HepG2 (cell line): ENCODE measurements at regions not wholly inside any gene's neighbourhood (a gene's known extent, or its start where the extent isn't known, plus 50 kb on each side); places are given as distances from the start of the nearest gene placed in this dataset.

Experiments used
- ATAC-seq: fragments of 200-7000 bp; cut with Tn5 transposase; 3 replicates; pipeline ENCODE4 v1.9.1; 2020; ENCODE audit warnings: mild to moderate bottlenecking, moderate library complexity
- BruUV-seq: library from RNA; stranded (reverse); fragments of 400-500 nt; replicated peaks from 2 replicates; lab custom pipeline; 2021; lab: Mats Ljungman, UMichigan
- CTCF ChIA-PET: fragments of 300-600 bp; formaldehyde crosslinking; extraction: SDS; loops from one replicate; lab custom pipeline; 2021; ENCODE audit warnings: low total read pairs, inconsistent platforms, low intra/inter-chr PET ratio; lab: Yijun Ruan, JAX
- POLR2A ChIA-PET: fragments of 350-600 bp; sonication (Branson Sonifier 250); formaldehyde crosslinking; loops from one replicate; lab custom pipeline; 2020; ENCODE audit warnings: antibody characterized with exemption, inconsistent platforms; lab: Yijun Ruan, JAX
- DNase-seq: peaks from one replicate; pipeline ENCODE4 v3.0.0-alpha.2; 2015; ENCODE audit warnings: low spot score
- FAIRE-seq: peaks from 3 replicates; lab custom pipeline; 2011; peaks lifted over from hg19 to GRCh38; lab: Jason Lieb, UNC
- H2AFZ ChIP-seq: one replicate; pipeline ENCODE4 v1.6.1; 2011; ENCODE audit warnings: low read length, inconsistent platforms
- H3K27ac ChIP-seq: fragments of 300-600 bp; 3 replicates; pipeline ENCODE4 v1.8.0; 2011; ENCODE audit warnings: mixed run types, mild to moderate bottlenecking, mixed read lengths, low read length, inconsistent platforms; ENCODE audit not compliant: insufficient read depth; ENCODE audit errors: extremely low read length
- H3K27me3 ChIP-seq, 2 experiments: fragments of 200-600 bp in 1 of 2; 2 replicates in 1 of 2; 3 replicates in 1 of 2; pipeline versions ENCODE4 v1.6.0 to v1.8.0; 2011; ENCODE audit warnings: low read length in 2 of 2, mild to moderate bottlenecking in 2 of 2, moderate library complexity in 2 of 2, inconsistent platforms in 1 of 2; ENCODE audit not compliant: insufficient read depth in 2 of 2, control insufficient read depth in 1 of 2
- H3K36me3 ChIP-seq, 2 experiments: fragments of 200-600 bp in 1 of 2; replicated peaks in 1 of 2; 2 replicates in 1 of 2; 3 replicates in 1 of 2; pipeline versions ENCODE4 v1.5.1 to v1.8.0; 2011; ENCODE audit warnings: low read length in 2 of 2, inconsistent platforms in 1 of 2; ENCODE audit not compliant: insufficient read depth in 2 of 2, control insufficient read depth in 1 of 2
- H3K4me1 ChIP-seq: 2 replicates; pipeline ENCODE4 v1.5.1; 2012; ENCODE audit warnings: low read length, inconsistent platforms; ENCODE audit not compliant: insufficient read depth
- H3K4me2 ChIP-seq: 2 replicates; pipeline ENCODE4 v1.6.0; 2011; ENCODE audit warnings: low read depth, low read length, inconsistent platforms
- H3K4me3 ChIP-seq, 3 experiments: fragments of 200-600 bp in 1 of 3; sonication (generic), shearing (Covaris generic) in 1 of 3; replicated peaks in 1 of 3; 2 replicates each; pipeline ENCODE4 v1.5.1; 2011 to 2016; ENCODE audit warnings: low read length in 3 of 3, inconsistent platforms in 2 of 3, low read depth in 2 of 3, mild to moderate bottlenecking in 2 of 3, control low read depth in 1 of 3, mixed read lengths in 1 of 3; ENCODE audit not compliant: insufficient read depth in 1 of 3
- H3K79me2 ChIP-seq: one replicate; pipeline ENCODE4 v1.6.1; 2011; ENCODE audit warnings: low read length, inconsistent platforms; ENCODE audit not compliant: insufficient read depth
- H3K9ac ChIP-seq: 2 replicates; pipeline ENCODE4 v1.6.0; 2011; ENCODE audit warnings: mild to moderate bottlenecking, low read depth, low read length, inconsistent platforms; ENCODE audit not compliant: insufficient read depth
- H3K9me3 ChIP-seq: 2 replicates; pipeline ENCODE4 v1.5.1; 2012; ENCODE audit warnings: mild to moderate bottlenecking, low read length
- H4K20me1 ChIP-seq: 2 replicates; pipeline ENCODE4 v1.6.0; 2011; ENCODE audit warnings: inconsistent platforms, mild to moderate bottlenecking, low read length, moderate library complexity; ENCODE audit not compliant: insufficient read depth
- LRRFIP1 ChIP-seq: sonication (generic); formaldehyde crosslinking; conservative IDR thresholded peaks from 2 replicates; pipeline ENCODE4 v1.4.0; 2020; ENCODE audit warnings: missing genetic modification reagents
- PRDM4 ChIP-seq: sonication (generic); formaldehyde crosslinking; IDR thresholded peaks from 2 replicates; pipeline ENCODE4 v1.9.0; 2021; ENCODE audit warnings: missing genetic modification reagents, borderline replicate concordance
- RNF2 ChIP-seq: fragments of 450-650 bp; conservative IDR thresholded peaks from 2 replicates; pipeline ENCODE4 v1.6.1; 2016; ENCODE audit warnings: low read depth
- RXRB ChIP-seq: IDR thresholded peaks from 2 replicates; pipeline ENCODE4 v1.6.1; 2016; ENCODE audit warnings: borderline replicate concordance, missing genetic modification reagents, missing compliant biosample characterization
- TMF1 ChIP-seq: sonication (generic); formaldehyde crosslinking; IDR thresholded peaks from 2 replicates; pipeline ENCODE4 v1.8.1; 2022; ENCODE audit warnings: low read depth, missing genetic modification reagents
- WIZ ChIP-seq: sonication (generic); formaldehyde crosslinking; IDR thresholded peaks from 2 replicates; pipeline ENCODE4 v1.5.1; 2020; ENCODE audit warnings: mild to moderate bottlenecking, missing genetic modification reagents
- ZBTB7A ChIP-seq: sonication (generic); formaldehyde crosslinking; IDR thresholded peaks from 2 replicates; pipeline ENCODE4 v1.8.0; 2022; ENCODE audit warnings: mild to moderate bottlenecking, missing genetic modification reagents
- ZEB1 ChIP-seq: IDR thresholded peaks from 2 replicates; pipeline ENCODE4 v1.6.1; 2012; ENCODE audit warnings: mild to moderate bottlenecking, low read depth, inconsistent platforms; ENCODE audit not compliant: insufficient replicate concordance
- ZNF335 ChIP-seq: sonication (generic); formaldehyde crosslinking; IDR thresholded peaks from 2 replicates; pipeline ENCODE4 v1.4.0; 2020; ENCODE audit warnings: missing genetic modification reagents
- WGBS: methylation state at CpG from one replicate; pipeline ENCODE4 v1.1.6; 2017; ENCODE audit warnings: low lambda C conversion rate; 5-methylcytosine and 5-hydroxymethylcytosine counted together
- in situ Hi-C: cut with HindIII; loops from 2 replicates; pipeline ENCODE4 v1.10.0; 2017; ENCODE audit warnings: low pct_unique_long_range_greater_than_20kb; ENCODE audit not compliant: extremely low pct_ligation_motif_present
- intact Hi-C: fragments of 100-400 bp; cut with micrococcal nuclease; formaldehyde crosslinking; loops from one replicate; pipeline ENCODE4 v1.10.0; 2022; ENCODE audit not compliant: unreplicated experiment

DNA sequence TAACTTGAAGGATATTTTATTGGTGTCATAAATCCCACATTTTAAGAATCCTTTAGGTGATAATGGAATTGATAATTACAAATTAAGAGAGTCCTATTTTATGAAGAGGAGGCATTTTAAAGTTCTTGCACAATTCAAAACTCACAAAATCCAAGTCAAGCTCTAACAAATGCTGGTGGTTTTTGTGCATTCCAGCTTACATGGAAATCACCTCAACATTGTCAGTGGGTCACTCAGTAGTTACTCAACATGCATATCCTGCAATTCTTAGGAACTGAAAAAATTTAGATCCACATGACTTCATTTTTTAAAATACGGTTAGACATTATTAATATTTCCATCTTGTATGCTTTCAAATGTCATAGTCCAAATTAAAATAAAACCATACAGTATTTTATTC is 487.2 kb downstream of the CNTN3 start:
- in situ Hi-C loops: no loop called here
- POLR2A ChIA-PET: no interaction called here
- Histone ChIP-seq H3K4me3 (no peak overlapping the region), H4K20me1 (no peaks in the 10 kb centered on the region), H3K4me1 (no peaks in the 10 kb centered on the region), H3K27me3 (no peaks in the 10 kb centered on the region), H3K9ac (no peak overlapping the region), H3K4me2 (no peak overlapping the region), H3K79me2 (no peaks in the 10 kb centered on the region), H2AFZ (no peak overlapping the region), H3K36me3 (no peaks in the 10 kb centered on the region), H3K9me3 (peaks cover 45% of the 10 kb centered on the region), H3K27ac (no peak overlapping the region)
- TF ChIP-seq ZBTB7A (CRISPR knock-in tag) (no peak), LRRFIP1 (CRISPR knock-in tag) (no peak), ZEB1 (no peak), RXRB (CRISPR knock-in tag) (no peak), RNF2 (no peak), TMF1 (CRISPR knock-in tag) (no peak), ZNF335 (no peak), WIZ (CRISPR knock-in tag) (no peak), PRDM4 (CRISPR knock-in tag) (no peak)
- FAIRE-seq: no peak
- WGBS: 42% methylated on average over 1 of the region's 1 CpG
- DNase-seq: no peak
- intact Hi-C loops: no loop called here
- BruUV-seq: no TSS peak
- CTCF ChIA-PET: no interaction called here
- ATAC-seq: no peak
